ENCODE measurements at regions not wholly inside any gene's neighbourhood (a gene's known extent, or its start where the extent isn't known, plus 50 kb on each side); places are given as distances from the start of the nearest gene placed in this dataset.
"Not testable (repeated sequence)": the region's sequence is repeated elsewhere in the genome, so short reads cannot be mapped to it uniquely, and the experiment has no call there.

GRCh38 chr19:14328406-14328805, 52.8 kb upstream of the ADGRE5 start:
- no peak for DNase-seq

- DNase-seq = not testable (repeated sequence)
Measured at GRCh38 chr19:14327061-14327460, 54.2 kb upstream of the ADGRE5 start.

DNA sequence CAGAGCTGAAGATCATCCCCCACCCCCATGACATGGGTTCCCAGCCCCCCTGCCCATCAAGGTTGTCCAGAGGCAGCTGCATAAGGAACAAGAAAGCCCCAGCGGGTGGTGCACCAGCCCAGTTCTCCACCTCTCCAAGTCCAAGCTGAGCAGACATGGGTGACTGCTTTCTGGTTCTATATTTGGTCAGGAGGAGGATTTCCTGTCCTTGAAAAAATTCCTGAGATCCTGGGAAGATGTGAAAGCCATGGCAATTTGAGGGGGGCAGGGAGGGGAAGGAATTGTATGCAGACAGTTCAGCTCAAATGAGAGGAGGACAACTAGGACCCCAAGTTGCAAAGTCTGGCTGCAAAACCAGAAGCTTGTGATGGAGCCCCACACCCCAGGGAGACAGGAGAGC, 55.4 kb upstream of the ADGRE5 start:
- DNase-seq = no peak

- DNase-seq = no peak
Measured at GRCh38 chr19:14325134-14325533, 56.1 kb upstream of the ADGRE5 start.

DNA sequence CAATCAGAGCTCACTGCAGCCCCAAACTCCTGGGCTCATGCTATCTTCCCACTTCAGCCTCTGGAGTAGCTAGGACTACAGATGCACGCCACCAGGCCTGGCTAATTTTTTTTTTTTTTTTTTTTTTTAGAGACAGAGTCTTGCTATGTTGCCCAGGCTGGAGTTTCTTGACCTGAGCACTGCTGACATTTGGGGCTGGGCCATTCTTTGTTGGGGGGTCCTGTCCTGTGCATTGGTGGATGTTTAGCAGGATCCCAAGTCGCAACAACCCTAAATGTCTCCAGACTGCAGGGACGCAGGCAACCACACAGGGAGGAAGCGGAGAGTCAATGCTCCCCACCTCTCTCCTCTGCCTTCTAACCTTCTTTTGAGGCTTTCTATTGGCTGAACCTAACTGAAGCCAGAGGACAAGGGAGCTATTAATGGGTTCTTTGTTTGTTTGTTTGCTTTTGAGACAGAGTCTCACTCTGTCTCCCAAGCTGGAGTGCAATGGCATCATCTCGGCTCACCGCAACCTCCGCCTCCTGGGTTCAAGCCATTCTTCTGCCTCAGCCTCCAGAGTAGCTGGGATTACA, 58.3 kb upstream of the ADGRE5 start:
- DNase-seq = no peak

- DNase-seq = no peak
Measured at GRCh38 chr19:14320253-14320652, 61.0 kb upstream of the ADGRE5 start.

- not testable (repeated sequence) for DNase-seq
Measured at GRCh38 chr19:14319720-14320119, 61.5 kb upstream of the ADGRE5 start.

DNA sequence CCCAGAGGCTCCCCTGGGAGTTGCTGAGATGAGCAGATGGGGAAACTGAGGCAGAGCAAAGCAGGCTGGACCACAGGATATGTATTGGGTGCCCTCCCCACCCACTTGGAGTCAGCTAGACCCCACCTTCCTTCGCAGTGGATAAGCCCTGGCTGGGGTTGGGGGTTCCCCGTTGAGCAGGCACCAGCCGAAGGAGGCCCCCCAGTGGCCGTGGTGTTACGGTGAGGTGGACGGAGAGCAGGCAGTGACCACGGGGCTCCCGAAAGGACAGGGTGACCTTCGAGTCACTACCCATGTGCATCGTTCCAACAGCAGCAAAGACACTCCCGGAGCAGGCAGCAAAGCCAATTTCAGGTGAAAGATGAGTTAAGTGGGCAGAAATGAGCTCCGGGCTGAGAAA, 62.4 kb upstream of the ADGRE5 start:
- no peak for DNase-seq

GRCh38 chr19:14317157-14317556, 64.1 kb upstream of the ADGRE5 start:
- no peak for DNase-seq

DNA sequence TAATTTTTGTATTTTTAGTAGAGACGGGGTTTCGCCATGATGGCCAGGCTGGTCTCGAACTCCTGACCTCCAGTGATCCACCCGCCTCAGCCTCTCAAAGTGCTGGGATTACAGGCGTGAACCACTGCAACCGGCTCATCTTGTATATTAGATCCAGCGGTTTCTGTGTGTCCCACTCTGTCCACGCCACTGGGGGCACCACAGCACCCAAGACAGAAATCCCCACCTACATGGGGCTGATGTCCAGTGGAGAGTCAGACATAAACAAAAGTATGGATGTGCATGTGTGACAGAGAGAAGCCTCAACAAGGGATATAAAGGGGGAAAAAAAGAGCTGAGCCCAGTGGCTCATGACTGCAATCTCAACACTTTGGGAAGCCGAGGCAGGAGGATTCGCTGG, 65.8 kb upstream of the ADGRE5 start:
- no peak for DNase-seq

DNA sequence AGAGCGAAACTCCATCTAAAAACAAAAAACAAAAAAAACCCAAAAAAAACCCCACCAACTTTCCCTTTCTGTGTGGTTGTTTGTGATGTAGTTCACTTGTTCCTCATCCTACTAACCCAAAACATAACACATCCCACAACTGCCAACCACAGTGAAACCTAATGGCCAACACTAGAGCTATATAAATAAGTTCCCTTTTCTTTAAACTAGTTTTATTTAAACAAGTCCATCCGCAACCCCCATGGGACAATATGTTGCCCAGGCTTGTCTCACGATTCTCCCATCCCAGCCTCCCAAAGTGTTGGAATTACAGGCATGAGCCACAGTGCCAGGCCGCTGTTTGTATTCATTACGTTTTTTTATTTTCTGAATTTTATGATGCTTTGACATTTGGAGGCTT, 71.2 kb upstream of the ADGRE5 start:
- DNase-seq = no peak

DNA sequence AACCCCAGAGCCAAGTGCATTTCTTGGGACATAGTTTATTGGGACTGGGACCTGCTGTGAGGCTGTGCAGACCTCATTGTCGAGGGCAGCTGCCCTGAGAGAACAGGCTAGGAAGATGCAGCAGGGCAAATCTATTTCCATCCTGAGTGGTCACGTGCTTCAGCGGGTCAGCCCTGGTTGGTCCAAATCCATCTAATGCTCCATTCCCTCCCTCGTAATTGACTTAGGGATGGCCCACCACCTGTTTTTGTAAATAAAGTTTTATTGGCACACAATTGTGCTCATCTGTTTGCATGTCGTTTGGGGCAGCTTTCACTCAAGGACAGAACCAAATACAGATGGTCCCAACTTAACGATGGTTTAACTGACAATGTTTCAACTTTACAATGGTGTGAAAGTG, 75.5 kb upstream of the ADGRE5 start:
- no peak for DNase-seq

DNA sequence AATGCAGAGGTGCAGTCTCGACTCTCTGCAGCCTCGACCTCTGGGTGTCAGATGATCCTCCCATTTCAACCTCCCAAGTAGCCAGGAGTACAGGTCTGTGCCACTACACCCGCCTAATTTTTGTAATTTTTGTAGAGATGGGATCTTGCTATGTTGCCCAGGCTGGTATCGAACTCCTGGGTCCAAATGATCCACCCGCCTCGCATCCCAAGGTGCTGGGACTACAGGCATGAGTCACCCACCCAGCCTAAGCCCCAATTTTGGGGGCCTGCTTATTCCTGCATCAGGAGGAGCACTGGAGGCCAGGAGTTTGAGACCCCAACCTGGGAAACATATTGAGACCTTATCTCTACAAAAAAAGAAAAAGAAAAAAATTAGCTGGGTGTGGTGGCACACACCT, 80.1 kb upstream of the ADGRE5 start:
- no peak for DNase-seq

GRCh38 chr19:14300303-14300702, 80.9 kb upstream of the ADGRE5 start:
- no peak for DNase-seq

GRCh38 chr19:14299224-14299827, 81.9 kb upstream of the ADGRE5 start:
- not testable (repeated sequence) for DNase-seq

DNA sequence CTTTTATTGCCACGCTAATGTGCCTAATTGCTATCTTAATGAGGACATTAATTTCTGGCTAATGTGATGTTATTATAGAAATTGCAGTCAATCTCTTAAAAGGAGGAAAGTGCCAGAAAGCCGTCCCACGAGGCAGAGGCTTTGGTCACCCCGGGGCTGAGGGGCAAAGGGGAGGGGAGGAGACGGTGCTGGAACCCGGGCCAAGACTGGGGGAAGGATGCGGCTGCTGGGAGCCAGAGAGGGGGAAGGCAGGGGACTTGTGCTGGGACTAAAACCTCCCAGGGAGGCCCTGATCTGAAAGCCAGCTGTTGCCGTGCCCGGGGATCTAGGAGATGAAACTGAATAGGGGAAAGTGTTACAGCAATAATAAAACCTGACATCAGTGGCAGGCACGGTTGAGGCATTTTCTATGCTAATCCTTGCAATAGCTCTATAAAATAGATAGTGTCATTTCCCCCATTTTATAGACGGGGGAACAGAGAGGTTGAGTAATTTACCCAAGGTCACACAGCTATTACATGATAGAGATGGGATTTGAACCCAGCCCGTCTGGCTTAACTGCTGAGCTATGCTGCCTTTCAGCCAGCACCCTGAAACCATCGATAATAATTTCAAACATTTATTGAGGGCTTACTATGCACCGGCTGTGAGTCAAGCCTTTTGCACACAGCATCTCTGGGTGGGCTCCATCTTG, 83.2 kb upstream of the ADGRE5 start:
- DNase-seq = not testable (repeated sequence)

GRCh38 chr19:14294974-14295373, 86.3 kb upstream of the ADGRE5 start:
- peak; percentile 95 for DNase-seq

DNA sequence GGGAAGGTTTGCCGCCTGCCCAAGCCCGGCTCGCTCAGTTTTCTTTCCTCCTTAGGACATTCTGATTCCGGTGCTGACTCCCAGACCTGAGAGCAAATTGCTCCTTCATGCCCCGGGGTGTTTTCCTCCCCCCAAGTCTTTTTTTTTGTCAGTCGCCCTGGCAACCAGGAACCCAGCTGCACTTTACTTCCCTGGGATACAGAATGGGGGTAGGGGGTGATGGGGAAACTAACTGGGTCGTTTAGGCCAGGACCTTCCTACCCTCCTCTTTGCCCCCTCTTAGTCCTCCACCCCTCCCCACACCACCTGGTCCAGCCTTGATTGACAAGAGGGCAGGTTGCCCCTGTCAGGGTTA, 87.5 kb upstream of the ADGRE5 start:
- not testable (repeated sequence) for DNase-seq

DNA sequence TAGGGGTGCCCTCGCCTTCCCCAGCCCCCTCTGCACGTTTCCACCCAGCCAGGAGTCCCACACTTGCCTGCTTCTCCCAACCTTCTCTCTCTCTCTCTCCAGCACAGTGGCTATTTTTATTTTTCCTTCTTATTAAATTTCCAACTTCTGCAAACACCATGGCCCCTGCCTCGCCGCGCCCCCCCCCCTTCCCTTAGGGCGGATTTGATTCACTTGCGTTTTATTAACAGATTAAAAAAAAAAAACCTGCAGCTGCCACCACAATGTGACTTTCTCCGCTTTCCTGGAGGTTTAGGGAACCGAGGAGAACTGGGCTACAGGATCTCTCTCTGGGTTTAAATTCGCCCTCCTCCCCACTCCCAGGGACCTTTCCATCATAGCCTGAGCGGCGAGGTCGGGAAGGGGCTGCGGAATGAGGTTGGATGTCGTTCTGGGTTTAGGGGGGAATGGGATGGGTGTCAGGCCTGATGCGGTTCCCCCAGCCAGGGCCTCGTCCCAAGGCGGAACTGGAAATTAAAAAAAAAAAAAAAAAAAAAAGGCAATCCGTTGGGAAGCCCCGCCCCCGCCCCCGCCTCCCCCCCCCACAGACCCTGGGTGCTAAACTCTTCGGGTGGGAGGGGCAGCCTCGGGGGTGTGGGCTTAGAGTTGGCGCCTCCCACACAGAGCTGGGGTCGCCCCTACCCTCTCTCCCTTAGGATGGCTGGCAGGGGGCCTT, 87.3 kb upstream of the ADGRL1 start:
- DNase-seq = peak; percentile 55

- DNase-seq = not testable (repeated sequence)
Measured at GRCh38 chr19:14289810-14290209, 83.8 kb upstream of the ADGRL1 start.

GRCh38 chr19:14287837-14288236, 81.9 kb upstream of the ADGRL1 start:
- not testable (repeated sequence) for DNase-seq

- DNase-seq = peak; percentile 82
Measured at GRCh38 chr19:14286594-14286993, 80.6 kb upstream of the ADGRL1 start.

DNA sequence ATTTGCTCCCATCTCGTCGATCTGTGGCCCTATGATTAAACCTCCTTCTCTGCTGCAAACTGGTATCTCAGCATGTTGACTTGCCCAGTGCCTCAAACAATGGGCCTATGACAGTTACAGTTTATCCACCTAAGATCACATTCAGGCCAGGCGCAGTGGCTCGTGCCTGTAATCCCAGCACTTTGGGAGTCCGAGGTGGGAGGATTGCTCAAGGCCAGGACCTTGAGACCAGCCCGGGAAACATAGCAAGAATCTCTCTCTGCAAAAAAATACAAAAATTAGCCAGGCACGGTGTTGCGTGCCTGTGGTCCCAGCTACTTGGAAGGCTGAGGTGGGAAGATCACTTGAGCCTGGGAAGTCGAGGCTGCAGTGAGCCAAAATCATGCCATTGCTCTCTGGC, 79.8 kb upstream of the ADGRL1 start:
- DNase-seq = not testable (repeated sequence)

All from OCI-M1 (cell line).